ENCODE measurements at regions not wholly inside any gene's neighbourhood (a gene's known extent, or its start where the extent isn't known, plus 50 kb on each side); places are given as distances from the start of the nearest gene placed in this dataset.

DNA sequence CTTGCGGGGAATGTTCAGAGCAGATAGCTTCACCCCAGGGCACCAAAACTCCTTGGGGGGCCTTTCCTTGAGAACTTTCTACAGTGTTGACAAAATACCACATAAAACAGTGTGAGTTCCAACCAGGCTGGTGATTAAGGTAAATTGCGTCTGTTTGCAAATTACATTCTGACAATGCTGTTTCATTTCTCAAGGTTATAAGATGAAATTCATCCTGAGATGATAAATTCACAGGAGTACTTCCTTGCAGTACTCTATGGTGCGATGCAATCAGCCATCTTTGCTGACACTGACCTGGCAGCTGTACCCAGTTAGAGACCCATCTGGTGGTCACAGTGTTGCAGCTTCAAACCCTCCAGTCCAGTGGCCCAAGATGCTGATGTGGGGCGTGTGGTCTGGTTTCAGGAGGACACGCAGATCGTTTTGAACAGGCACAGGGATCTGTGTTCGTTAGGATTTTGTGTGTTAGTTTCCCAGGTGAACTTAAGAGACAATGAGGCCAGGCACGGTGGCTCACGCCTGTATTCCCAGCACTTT, 99.5 kb upstream of the SLC66A3 start:
- no peak for DNase-seq (ENCODE audit: low read depth, low spot score)
- H3K4me1 ChIP-seq (ENCODE audit: insufficient read depth, insufficient read length): no peaks in the 10 kb centered on the region
- H3K4me3 ChIP-seq (ENCODE audit: insufficient read length, low read depth): no peak overlapping the region
- H3K9ac ChIP-seq (ENCODE audit: insufficient read length, low read depth): no peak overlapping the region
- H3K9me3 ChIP-seq (ENCODE audit: insufficient read depth, low read length): no peaks in the 10 kb centered on the region
- H3K27me3 ChIP-seq (ENCODE audit: insufficient read depth, insufficient read length): no peaks in the 10 kb centered on the region
- TF ChIP-seq SUZ12 (IDR thresholded peaks at IDR 0.05; ENCODE audit: extremely low read depth, insufficient read depth, insufficient read length) (no peak), YY1 (IDR thresholded peaks at IDR 0.05; ENCODE audit: insufficient read depth, insufficient read length) (no peak), ZNF274 (IDR thresholded peaks at IDR 0.05; ENCODE audit: low read depth, low read length) (no peak)
- H3K36me3 ChIP-seq (ENCODE audit: insufficient read depth, insufficient read length, low read length): no peaks in the 10 kb centered on the region

- no peaks in the 10 kb centered on the region for H3K4me1 ChIP-seq (ENCODE audit: insufficient read depth, insufficient read length)
- no peaks in the 10 kb centered on the region for H3K36me3 ChIP-seq (ENCODE audit: insufficient read depth, insufficient read length, low read length)
- DNase-seq (ENCODE audit: low read depth, low spot score): no peak
- TF ChIP-seq SUZ12 (IDR thresholded peaks at IDR 0.05; ENCODE audit: extremely low read depth, insufficient read depth, insufficient read length) (no peak), YY1 (IDR thresholded peaks at IDR 0.05; ENCODE audit: insufficient read depth, insufficient read length) (no peak), ZNF274 (IDR thresholded peaks at IDR 0.05; ENCODE audit: low read depth, low read length) (no peak)
- H3K9ac ChIP-seq (ENCODE audit: insufficient read length, low read depth): no peak overlapping the region
- H3K9me3 ChIP-seq (ENCODE audit: insufficient read depth, low read length): no peaks in the 10 kb centered on the region
- H3K27me3 ChIP-seq (ENCODE audit: insufficient read depth, insufficient read length): no peaks in the 10 kb centered on the region
- no peak overlapping the region for H3K4me3 ChIP-seq (ENCODE audit: insufficient read length, low read depth)
Observed at GRCh38 chr2:11056614-11057013, 98.7 kb upstream of the SLC66A3 start.

- no peaks in the 10 kb centered on the region for H3K36me3 ChIP-seq (ENCODE audit: insufficient read depth, insufficient read length, low read length)
- no peaks in the 10 kb centered on the region for H3K4me1 ChIP-seq (ENCODE audit: insufficient read depth, insufficient read length)
- H3K9ac ChIP-seq (ENCODE audit: insufficient read length, low read depth): no peak overlapping the region
- TF ChIP-seq ZNF274 (IDR thresholded peaks at IDR 0.05; ENCODE audit: low read depth, low read length): no peak
- TF ChIP-seq YY1 (IDR thresholded peaks at IDR 0.05; ENCODE audit: insufficient read depth, insufficient read length): no peak
- TF ChIP-seq SUZ12 (IDR thresholded peaks at IDR 0.05; ENCODE audit: extremely low read depth, insufficient read depth, insufficient read length): no peak
- no peak for DNase-seq (ENCODE audit: low read depth, low spot score)
- H3K27me3 ChIP-seq (ENCODE audit: insufficient read depth, insufficient read length): no peaks in the 10 kb centered on the region
- no peaks in the 10 kb centered on the region; the same call in 1 of the 2 replicates for H3K9me3 ChIP-seq (ENCODE audit: insufficient read depth, low read length)
- H3K4me3 ChIP-seq (ENCODE audit: insufficient read length, low read depth): no peak overlapping the region
Observed at GRCh38 chr2:11057031-11057430, 98.2 kb upstream of the SLC66A3 start.

GRCh38 chr2:11058129-11058528, 97.1 kb upstream of the SLC66A3 start:
- Histone ChIP-seq H3K4me1 (ENCODE audit: insufficient read depth, insufficient read length) (no peaks in the 10 kb centered on the region), H3K27me3 (ENCODE audit: insufficient read depth, insufficient read length) (no peaks in the 10 kb centered on the region), H3K9me3 (ENCODE audit: insufficient read depth, low read length) (no peaks in the 10 kb centered on the region; the same call in 1 of the 2 replicates), H3K9ac (ENCODE audit: insufficient read length, low read depth) (no peak overlapping the region), H3K36me3 (ENCODE audit: insufficient read depth, insufficient read length, low read length) (no peaks in the 10 kb centered on the region), H3K4me3 (ENCODE audit: insufficient read length, low read depth) (no peak overlapping the region)
- TF ChIP-seq SUZ12 (IDR thresholded peaks at IDR 0.05; ENCODE audit: extremely low read depth, insufficient read depth, insufficient read length) (no peak), YY1 (IDR thresholded peaks at IDR 0.05; ENCODE audit: insufficient read depth, insufficient read length) (no peak), ZNF274 (IDR thresholded peaks at IDR 0.05; ENCODE audit: low read depth, low read length) (no peak)
- no peak for DNase-seq (ENCODE audit: low read depth, low spot score)

DNA sequence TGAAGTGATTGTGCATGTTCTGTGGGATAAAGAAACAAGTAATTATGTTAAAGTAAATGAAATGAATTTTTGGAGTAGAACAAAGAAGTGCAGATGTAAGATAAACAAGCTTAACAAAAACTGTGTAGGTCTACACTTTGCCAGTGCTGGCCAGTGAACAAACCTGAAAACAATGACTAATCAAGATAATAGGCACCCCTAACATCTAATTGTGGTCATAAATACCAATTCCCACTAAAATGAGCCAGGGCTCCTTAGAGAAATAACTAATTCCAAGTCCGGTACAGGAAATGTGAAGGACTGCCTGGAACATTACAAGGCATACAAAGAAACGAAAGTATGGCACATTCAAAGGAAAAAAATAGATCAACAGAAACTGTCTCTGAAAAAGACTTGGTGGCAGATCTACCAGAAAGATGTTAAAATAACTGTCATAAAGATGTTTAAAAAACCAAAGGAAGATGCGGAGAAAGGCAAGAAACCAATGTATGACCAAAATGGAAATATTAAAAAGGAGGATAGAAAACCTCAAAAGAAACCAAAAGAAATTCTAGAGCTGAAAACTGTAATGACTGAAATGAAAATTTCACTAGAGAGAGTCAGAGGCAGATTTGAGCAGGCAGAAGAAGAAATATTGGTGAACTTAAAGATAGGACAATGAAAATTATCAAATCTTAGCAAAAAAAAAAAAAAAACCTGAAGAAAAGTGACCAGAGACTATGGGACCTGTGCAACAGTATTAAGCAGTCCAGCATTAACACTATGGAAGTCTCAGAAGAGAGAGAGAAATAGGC, 94.7 kb upstream of the SLC66A3 start:
- no peak for DNase-seq (ENCODE audit: low read depth, low spot score)
- H3K4me3 ChIP-seq (ENCODE audit: insufficient read length, low read depth): no peak overlapping the region
- H3K9ac ChIP-seq (ENCODE audit: insufficient read length, low read depth): no peak overlapping the region
- H3K27me3 ChIP-seq (ENCODE audit: insufficient read depth, insufficient read length): no peaks in the 10 kb centered on the region
- TF ChIP-seq ZNF274 (IDR thresholded peaks at IDR 0.05; ENCODE audit: low read depth, low read length) (no peak), YY1 (IDR thresholded peaks at IDR 0.05; ENCODE audit: insufficient read depth, insufficient read length) (no peak), SUZ12 (IDR thresholded peaks at IDR 0.05; ENCODE audit: extremely low read depth, insufficient read depth, insufficient read length) (no peak)
- no peaks in the 10 kb centered on the region for H3K36me3 ChIP-seq (ENCODE audit: insufficient read depth, insufficient read length, low read length)
- no peaks in the 10 kb centered on the region; the same call in 1 of the 2 replicates for H3K9me3 ChIP-seq (ENCODE audit: insufficient read depth, low read length)
- H3K4me1 ChIP-seq (ENCODE audit: insufficient read depth, insufficient read length): no peaks in the 10 kb centered on the region

DNA sequence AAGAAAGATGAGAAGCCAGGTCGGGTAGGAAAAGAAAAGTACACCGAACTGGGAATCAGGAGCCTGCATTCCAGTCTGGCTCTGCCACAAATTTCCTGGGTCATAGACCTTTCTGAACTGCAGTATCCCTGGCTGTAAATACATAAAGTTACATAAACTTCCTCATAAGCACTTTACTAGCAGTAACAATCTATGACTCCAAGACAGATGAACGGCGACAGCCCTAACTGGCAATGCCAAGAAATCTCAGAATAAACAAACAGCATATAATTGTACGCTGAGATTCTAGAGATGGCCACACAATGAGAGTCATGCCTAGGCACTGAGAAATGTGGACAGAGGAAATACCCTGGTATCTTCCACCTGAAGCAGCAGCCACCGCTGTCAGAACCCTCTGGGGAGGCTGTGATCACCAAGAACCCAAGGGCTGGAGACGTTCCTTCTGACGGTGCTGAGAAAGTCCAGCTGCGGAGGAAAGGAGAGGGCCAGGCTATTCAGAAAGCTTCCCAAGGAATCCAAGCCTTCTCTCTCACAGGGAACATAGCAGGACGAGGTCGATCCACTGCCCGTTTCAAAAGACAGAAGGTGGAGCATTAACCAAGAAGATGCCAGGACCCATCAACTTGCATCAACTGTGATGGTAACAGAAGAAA, 89.3 kb upstream of the SLC66A3 start:
- Histone ChIP-seq H3K36me3 (ENCODE audit: insufficient read depth, insufficient read length, low read length) (no peaks in the 10 kb centered on the region), H3K9ac (ENCODE audit: insufficient read length, low read depth) (no peak overlapping the region), H3K9me3 (ENCODE audit: insufficient read depth, low read length) (no peaks in the 10 kb centered on the region; the same call in 1 of the 2 replicates), H3K4me3 (ENCODE audit: insufficient read length, low read depth) (no peak overlapping the region), H3K4me1 (ENCODE audit: insufficient read depth, insufficient read length) (no peaks in the 10 kb centered on the region), H3K27me3 (ENCODE audit: insufficient read depth, insufficient read length) (no peaks in the 10 kb centered on the region)
- DNase-seq (ENCODE audit: low read depth, low spot score): no peak
- TF ChIP-seq ZNF274 (IDR thresholded peaks at IDR 0.05; ENCODE audit: low read depth, low read length) (no peak), SUZ12 (IDR thresholded peaks at IDR 0.05; ENCODE audit: extremely low read depth, insufficient read depth, insufficient read length) (no peak), YY1 (IDR thresholded peaks at IDR 0.05; ENCODE audit: insufficient read depth, insufficient read length) (no peak)

All from NT2/D1 (cell line).